K562 (cell line): ENCODE measurements at regions not wholly inside any gene's neighbourhood (a gene's known extent, or its start where the extent isn't known, plus 50 kb on each side); places are given as distances from the start of the nearest gene placed in this dataset.

ENCODE experiments used
- CREB1 ChIP-seq, 2 experiments: sonication (generic) in 1 of 2; formaldehyde crosslinking in 1 of 2; IDR thresholded peaks; 2 replicates each; pipeline versions ENCODE4 v1.6.1 to v1.8.0; 2012 to 2022; ENCODE audit warnings: inconsistent platforms in 1 of 2, mild to moderate bottlenecking in 1 of 2, missing genetic modification reagents in 1 of 2, moderate library complexity in 1 of 2
- DPF2 ChIP-seq: fragments of 450-650 bp; IDR thresholded peaks from 2 replicates; pipeline ENCODE4 v1.6.1; 2016
- EZH2 ChIP-seq: IDR thresholded peaks from 2 replicates; pipeline ENCODE4 v1.6.1; 2012; ENCODE audit warnings: low read depth, mild to moderate bottlenecking, inconsistent platforms, low read length, borderline replicate concordance
- HIVEP1 ChIP-seq: fragments of 250-450 bp; sonication (Bioruptor Pico); IDR thresholded peaks from 2 replicates; pipeline ENCODE4 v1.4.0; 2020; ENCODE audit warnings: mild to moderate bottlenecking
- IRF2 ChIP-seq: sonication (generic); formaldehyde crosslinking; IDR thresholded peaks from 2 replicates; pipeline ENCODE4 v1.8.1; 2022; ENCODE audit warnings: mild to moderate bottlenecking, missing genetic modification reagents
- MTF1 ChIP-seq: fragments of 250-450 bp; sonication (Bioruptor Pico); IDR thresholded peaks from 2 replicates; pipeline ENCODE4 v1.9.0; 2021; ENCODE audit warnings: moderate library complexity, mild to moderate bottlenecking, inconsistent platforms, borderline replicate concordance
- PHF21A ChIP-seq: fragments of 450-650 bp; IDR thresholded peaks from 2 replicates; pipeline ENCODE4 v1.6.1; 2017; ENCODE audit warnings: low read depth, borderline replicate concordance
- POLR2A ChIP-seq: fragments of 450-650 bp; conservative IDR thresholded peaks from 2 replicates; pipeline ENCODE4 v1.6.1; 2016
- ZNF76 ChIP-seq: fragments of 250-450 bp; sonication (Bioruptor Pico); IDR thresholded peaks from 2 replicates; pipeline ENCODE4 v1.4.0; 2020; ENCODE audit warnings: mild to moderate bottlenecking, moderate library complexity, borderline replicate concordance
- ZSCAN29 ChIP-seq: fragments of 450-650 bp; IDR thresholded peaks from 2 replicates; pipeline ENCODE4 v1.6.1; 2017
- TF ChIP-seq, protein P1 (sequence below): fragments of 250-450 bp; sonication (Bioruptor Pico); IDR thresholded peaks from 2 replicates; pipeline ENCODE4 v1.4.0; 2020
- TF ChIP-seq, protein P2 (sequence below): sonication (generic); formaldehyde crosslinking; IDR thresholded peaks from 2 replicates; pipeline ENCODE4 v1.8.1; 2023; ENCODE audit warnings: mild to moderate bottlenecking, missing genetic modification reagents
- TF ChIP-seq, protein P3 (sequence below), 3 experiments: IDR thresholded peaks in 2 of 3; conservative IDR thresholded peaks in 1 of 3; 2 replicates each; pipeline ENCODE4 v1.5.1; 2011 to 2012; ENCODE audit warnings: low read length in 3 of 3, mild to moderate bottlenecking in 3 of 3, control low read depth in 2 of 3, improper control_type of control experiment in 1 of 3, inconsistent platforms in 1 of 3, low read depth in 1 of 3, mixed read lengths in 1 of 3, moderate library complexity in 1 of 3; ENCODE audit not compliant: insufficient read depth in 2 of 3
- TF ChIP-seq, protein P4 (sequence below): sonication (generic); formaldehyde crosslinking; IDR thresholded peaks from 2 replicates; pipeline ENCODE4 v1.8.0; 2023; ENCODE audit warnings: mild to moderate bottlenecking, missing genetic modification reagents

GRCh38 chr2:115946891-115947290, 1504.5 kb downstream of the DPP10 start:
- no peak for TF ChIP-seq IRF2 (CRISPR knock-in tag)
- TF ChIP-seq DPF2, result no peak
- TF ChIP-seq POLR2A, result no peak
- TF ChIP-seq, protein P1, sequence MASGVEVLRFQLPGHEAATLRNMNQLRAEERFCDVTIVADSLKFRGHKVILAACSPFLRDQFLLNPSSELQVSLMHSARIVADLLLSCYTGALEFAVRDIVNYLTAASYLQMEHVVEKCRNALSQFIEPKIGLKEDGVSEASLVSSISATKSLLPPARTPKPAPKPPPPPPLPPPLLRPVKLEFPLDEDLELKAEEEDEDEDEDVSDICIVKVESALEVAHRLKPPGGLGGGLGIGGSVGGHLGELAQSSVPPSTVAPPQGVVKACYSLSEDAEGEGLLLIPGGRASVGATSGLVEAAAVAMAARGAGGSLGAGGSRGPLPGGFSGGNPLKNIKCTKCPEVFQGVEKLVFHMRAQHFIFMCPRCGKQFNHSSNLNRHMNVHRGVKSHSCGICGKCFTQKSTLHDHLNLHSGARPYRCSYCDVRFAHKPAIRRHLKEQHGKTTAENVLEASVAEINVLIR (CRISPR knock-in tag), result no peak
- TF ChIP-seq MTF1, result no peak
- TF ChIP-seq EZH2, result no peak
- TF ChIP-seq, protein P2, sequence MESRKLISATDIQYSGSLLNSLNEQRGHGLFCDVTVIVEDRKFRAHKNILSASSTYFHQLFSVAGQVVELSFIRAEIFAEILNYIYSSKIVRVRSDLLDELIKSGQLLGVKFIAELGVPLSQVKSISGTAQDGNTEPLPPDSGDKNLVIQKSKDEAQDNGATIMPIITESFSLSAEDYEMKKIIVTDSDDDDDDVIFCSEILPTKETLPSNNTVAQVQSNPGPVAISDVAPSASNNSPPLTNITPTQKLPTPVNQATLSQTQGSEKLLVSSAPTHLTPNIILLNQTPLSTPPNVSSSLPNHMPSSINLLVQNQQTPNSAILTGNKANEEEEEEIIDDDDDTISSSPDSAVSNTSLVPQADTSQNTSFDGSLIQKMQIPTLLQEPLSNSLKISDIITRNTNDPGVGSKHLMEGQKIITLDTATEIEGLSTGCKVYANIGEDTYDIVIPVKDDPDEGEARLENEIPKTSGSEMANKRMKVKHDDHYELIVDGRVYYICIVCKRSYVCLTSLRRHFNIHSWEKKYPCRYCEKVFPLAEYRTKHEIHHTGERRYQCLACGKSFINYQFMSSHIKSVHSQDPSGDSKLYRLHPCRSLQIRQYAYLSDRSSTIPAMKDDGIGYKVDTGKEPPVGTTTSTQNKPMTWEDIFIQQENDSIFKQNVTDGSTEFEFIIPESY (CRISPR knock-in tag), result no peak
- TF ChIP-seq, protein P3, sequence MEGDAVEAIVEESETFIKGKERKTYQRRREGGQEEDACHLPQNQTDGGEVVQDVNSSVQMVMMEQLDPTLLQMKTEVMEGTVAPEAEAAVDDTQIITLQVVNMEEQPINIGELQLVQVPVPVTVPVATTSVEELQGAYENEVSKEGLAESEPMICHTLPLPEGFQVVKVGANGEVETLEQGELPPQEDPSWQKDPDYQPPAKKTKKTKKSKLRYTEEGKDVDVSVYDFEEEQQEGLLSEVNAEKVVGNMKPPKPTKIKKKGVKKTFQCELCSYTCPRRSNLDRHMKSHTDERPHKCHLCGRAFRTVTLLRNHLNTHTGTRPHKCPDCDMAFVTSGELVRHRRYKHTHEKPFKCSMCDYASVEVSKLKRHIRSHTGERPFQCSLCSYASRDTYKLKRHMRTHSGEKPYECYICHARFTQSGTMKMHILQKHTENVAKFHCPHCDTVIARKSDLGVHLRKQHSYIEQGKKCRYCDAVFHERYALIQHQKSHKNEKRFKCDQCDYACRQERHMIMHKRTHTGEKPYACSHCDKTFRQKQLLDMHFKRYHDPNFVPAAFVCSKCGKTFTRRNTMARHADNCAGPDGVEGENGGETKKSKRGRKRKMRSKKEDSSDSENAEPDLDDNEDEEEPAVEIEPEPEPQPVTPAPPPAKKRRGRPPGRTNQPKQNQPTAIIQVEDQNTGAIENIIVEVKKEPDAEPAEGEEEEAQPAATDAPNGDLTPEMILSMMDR (IDR thresholded peaks at IDR 0.05 in 2 of 3, conservative IDR thresholded peaks at IDR 0.05 in 1 of 3; ENCODE audit: insufficient read depth in 2 of 3, low read depth in 1 of 3, low read length in 3 of 3), result no peak
- no peak for TF ChIP-seq HIVEP1 (CRISPR knock-in tag)
- TF ChIP-seq CREB1 (IDR thresholded peaks at IDR 0.05), result no peak
- TF ChIP-seq CREB1 (CRISPR knock-in tag; IDR thresholded peaks at IDR 0.05), result no peak
- TF ChIP-seq, protein P4, sequence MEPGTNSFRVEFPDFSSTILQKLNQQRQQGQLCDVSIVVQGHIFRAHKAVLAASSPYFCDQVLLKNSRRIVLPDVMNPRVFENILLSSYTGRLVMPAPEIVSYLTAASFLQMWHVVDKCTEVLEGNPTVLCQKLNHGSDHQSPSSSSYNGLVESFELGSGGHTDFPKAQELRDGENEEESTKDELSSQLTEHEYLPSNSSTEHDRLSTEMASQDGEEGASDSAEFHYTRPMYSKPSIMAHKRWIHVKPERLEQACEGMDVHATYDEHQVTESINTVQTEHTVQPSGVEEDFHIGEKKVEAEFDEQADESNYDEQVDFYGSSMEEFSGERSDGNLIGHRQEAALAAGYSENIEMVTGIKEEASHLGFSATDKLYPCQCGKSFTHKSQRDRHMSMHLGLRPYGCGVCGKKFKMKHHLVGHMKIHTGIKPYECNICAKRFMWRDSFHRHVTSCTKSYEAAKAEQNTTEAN, result no peak
- no peak for TF ChIP-seq ZNF76
- TF ChIP-seq PHF21A, result no peak
- TF ChIP-seq ZSCAN29, result no peak
